GM18870 (cell line): ENCODE measurements at regions not wholly inside any gene's neighbourhood (a gene's known extent, or its start where the extent isn't known, plus 50 kb on each side); places are given as distances from the start of the nearest gene placed in this dataset.
A peak's percentile ranks its signal among the peaks of the same experiment; 100 is the strongest.

Experiments
- ATAC-seq: cut with Tn5 transposase; IDR thresholded peaks from one replicate; pipeline ENCODE4 v1.9.1; 2021; ENCODE audit warnings: moderate library complexity; ENCODE audit not compliant: unreplicated experiment

DNA sequence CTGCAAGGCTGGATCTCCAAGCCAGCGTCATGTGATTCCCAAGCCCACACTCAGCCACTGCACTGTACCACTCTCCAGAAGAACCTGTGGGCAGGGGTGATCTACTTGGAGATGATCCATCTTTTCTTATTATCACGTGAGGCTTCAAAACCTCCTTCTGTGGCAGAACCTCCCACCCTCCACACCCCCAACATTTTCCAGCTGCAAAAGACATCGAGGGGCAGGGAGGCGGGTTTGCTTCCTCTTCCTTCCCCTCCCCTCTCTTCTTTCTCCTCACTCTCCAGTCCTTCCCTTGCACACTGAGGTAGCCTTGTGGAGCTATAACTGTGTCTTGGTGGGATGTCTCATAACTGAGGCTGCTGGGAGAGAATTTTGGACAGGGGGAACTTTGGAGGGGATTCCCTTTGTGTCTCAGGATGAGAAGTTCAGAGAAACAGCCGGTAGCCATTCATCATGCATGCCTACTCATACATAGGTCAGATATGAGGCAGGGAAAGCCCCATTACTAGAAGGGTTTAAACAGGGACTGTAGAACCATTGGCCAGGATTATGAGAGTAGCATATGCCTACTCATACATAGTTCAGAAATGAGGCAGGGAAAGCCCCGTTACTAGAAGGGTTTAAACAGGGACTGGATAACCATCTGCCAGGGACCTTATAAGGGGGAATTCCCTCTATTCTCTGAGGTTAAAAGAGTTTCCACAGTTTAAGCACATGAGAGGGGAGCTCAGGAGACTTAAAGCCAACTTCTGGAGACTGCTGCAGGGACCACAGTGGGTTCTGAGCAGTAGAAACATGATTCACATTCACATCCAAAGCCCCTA, 420.7 kb upstream of the CADM1 start:
- ATAC-seq = peak; percentile 87

DNA sequence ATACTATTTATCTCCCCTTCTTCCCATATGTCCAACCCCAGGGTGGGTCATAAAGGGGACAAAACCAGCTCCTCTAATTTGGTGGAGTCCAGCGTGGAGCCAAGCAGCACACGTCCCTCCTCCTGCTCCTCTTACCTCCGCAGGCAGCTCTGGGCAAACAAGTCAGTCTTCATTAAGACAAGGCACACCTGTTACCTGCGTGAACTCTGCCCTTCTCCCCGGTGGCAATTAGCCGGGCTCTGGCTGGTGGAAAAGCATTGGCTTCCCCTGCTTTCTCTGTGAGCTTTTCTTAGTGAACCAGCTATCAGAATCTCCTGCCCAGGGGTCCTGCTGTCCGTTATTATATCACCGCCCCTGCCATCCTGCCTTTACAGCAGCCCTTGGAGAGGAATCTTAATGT, 418.7 kb upstream of the CADM1 start:
- no peak for ATAC-seq

DNA sequence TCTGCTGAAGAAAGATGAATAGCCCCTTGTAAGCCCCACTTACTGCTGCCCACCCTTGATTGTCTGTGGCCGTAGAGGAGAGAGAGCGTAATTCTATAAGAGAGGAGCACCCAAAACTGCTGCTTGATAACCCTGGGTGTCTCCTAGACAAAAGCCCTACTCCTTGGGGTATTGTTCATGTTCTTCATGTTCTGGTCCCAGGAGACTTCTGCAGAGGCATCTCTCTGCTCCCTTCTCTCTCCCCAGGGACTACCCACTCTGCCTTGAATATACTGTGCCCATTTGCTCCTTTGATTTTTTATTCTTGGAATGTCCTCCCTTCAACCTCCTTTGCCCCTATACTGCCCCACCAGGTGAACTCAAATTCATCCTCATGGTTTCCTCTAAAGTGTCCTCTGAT, 417.8 kb upstream of the CADM1 start:
- no peak for ATAC-seq

DNA sequence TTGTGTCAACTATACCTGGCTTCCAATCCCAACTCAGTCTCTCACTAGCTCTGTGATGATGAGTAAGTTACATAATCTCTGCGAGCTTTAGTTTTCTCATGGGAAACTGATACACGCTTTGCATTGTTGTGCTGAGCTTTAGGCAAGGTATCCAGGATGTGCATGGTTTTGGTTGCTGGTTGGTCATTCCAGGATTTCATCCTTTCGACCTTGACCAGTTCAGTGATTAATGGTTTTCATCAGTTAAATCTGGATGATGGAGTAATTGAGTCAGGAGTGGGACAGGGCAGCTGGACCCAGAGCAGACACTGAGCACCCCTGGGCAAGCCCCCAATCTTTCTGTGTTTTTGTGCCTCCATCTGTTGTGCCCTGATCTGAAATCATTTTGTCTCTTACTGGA, 417.3 kb upstream of the CADM1 start:
- ATAC-seq = no peak

DNA sequence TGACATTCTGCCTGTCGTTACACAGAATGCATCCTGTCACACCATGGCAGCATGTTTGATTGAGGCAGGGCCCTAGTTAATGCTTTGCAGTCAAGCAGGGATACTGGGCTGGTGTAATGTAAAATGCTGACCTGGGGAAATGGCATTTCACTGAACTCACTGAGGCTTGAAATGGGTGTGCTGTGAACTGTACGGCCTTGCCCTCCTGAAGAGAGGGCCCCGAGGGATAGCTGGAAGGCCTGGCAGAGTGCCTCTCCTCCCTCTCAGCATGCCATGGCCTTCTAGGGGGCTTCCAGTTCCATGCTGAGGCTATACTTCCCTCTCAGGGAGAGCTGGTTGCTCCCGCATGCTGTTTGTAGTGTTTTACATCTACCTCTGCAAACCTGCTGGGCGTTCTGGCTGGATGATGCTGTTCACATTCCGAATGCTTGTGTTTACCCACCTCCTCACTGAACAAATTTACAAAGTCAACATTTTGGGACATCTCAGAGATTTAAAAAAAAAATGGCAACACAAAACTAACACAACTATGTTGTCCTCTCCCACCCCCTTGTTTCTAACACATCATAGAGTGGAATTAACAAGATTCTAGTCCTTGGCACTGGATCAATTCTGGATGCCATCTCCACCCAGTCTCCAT, 416.7 kb upstream of the CADM1 start:
- no peak for ATAC-seq

DNA sequence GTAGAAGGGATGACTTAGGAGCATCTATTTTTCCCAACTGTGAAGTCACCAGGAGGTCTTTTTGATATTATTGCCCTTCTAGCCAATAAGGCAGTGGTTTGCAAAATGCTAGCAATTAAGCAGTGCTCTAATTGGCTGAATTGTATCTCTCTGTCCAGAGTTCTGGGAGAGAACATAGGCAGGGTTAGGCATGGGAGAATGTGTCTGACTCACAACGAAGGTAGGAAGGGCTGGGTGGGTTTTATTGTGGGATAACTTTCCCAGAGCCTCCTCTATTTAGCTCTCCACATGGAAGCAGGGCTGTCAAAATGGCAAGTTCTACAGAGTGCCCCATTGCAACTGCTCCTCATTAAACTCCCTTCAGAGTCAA, 415.9 kb upstream of the CADM1 start:
- ATAC-seq = no peak

DNA sequence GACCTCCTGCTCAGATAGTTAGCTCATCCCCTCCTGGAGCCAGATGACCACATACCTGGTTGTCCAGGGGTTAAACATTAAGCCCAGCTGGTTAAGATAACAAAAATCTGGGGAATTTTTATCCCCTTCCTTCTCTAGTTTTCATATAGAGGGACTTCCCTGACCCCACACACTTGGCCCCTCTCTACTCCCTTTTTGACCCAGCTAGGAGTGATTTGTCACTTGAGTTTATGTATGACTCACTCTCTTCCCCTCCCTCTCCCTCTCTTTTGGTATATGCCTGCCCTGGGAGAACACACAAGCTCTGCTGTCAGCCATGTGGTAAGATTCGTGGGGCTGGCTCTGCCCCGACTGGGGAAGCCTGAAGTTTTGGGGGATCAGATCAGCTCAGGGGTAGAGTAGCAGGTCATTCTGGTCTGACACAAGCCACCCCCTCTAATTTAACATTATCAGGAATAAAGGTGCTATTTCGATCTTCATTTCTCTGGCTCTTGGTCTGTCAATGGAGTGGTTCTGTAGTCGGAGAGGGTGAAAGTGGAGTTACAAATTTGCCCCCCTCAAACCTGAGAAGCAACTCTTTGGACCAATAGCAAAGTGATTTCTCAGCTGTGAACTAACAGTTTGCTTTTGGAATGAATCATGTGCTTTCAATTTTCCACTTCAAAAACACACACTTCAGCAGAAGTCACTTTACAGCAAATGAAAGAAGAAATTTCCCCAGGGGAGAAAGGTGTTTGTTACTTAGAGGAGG, 415.3 kb upstream of the CADM1 start:
- peak; percentile 69 for ATAC-seq

DNA sequence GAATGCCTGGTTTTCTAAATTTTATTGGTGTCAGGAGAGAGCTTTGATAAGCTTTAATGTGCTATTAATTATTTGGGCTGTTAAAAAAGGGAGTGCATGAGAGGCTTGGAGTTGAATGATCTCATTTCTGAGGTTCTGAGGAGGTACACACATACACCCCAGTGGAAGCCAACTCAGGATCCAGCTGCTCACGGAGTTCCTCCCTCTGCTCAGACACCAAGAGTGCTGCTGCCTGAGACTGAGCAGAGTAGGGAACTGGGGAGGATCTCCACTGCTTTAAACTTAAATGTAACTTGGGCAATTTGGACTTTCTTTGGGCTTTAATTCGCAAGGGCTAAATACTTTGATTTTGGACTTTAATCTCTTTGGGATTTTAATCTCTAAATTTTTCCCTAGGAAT, 414.4 kb upstream of the CADM1 start:
- no peak for ATAC-seq

DNA sequence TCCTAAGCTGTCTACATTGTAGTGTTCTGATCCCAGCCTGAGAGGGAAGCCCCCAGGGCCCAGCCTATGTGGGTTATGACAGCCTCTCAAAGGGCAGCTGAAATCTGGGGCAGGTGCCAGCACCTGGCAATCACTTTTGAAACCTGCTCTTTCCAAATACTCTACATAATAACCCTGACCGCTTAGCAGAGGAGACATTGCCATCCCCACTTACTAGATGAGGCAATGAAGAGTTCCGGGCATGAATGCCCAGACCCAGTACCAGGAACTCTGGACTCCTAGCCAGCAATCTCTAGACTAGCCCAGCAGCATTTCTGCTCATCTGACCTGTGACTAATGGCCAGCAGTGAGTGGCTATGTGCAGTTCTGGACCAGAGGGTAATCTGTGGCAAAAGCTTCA, 412.4 kb upstream of the CADM1 start:
- no peak for ATAC-seq

DNA sequence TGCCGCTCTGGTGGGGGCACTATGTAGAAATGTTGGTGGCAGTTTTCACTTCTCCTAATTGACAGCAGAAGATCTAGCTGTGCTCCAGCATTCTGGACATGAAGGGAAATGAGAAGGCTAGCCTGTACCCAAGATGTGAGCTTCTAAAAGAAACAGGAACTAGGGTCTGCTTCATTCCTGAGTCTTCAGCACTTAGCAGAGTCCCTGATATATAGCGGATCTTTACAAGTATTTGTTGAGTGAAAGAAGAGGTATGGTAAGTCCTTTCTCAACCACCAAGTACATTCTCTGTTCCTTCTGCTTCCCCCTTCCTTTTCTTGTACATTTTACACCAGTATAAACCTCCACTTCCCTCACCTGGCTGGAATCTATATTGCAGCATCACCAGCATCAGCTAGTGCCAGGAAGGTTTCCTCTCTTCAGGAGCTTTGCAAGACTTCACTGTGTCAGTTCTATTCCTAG, 408.3 kb upstream of the CADM1 start:
- peak; percentile 47 for ATAC-seq

DNA sequence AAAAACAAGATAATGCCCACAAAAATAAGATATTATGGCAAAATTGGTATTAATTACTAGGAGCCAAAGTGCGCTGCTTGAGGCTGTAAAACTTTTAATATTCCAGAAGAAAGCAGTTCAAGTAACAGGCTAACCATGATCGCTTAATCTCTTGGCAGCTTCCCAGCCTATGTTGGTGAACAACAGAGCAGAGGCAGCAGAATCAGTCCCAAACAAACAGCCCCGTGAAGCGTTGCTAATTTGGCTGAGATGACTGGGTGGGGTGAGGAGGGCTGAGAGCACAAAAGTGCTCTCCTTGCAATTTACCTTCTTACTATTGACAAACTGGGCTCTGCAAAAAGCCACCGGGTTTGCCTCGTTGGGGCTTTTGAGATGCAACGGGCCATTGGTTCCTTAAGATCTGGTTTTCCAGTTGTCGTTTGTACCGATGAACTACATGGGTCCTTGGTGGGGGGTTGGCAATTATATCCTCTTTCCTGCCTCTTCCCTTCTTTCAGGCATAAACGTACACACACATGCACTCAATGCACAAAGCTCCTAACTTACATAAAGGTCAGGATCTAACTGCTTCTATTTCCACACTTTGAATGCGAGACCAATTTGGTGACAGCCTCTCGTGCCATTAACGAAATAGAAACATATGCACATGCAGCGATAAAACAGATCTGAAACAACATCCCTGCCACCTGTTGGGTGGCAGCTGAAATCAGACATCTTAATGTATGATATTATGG, 407.6 kb upstream of the CADM1 start:
- no peak for ATAC-seq

DNA sequence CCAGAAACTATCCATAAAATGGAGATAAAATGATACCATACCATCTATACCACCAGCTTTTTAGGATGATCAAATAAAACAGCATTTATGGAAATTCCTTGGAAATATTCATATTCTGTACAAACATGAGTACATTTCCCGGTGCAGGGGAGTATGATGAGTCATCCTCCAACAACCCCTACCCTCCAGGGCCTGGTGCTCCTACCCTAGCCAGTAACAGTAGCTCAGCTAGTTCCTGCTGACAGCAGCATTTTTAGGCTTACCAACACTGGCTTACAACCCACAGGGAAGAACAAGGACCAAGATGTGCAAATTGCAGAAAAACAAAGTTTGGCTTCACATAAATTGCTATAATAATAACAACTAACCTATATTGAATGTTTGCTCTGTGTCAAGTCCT, 406.2 kb upstream of the CADM1 start:
- no peak for ATAC-seq

DNA sequence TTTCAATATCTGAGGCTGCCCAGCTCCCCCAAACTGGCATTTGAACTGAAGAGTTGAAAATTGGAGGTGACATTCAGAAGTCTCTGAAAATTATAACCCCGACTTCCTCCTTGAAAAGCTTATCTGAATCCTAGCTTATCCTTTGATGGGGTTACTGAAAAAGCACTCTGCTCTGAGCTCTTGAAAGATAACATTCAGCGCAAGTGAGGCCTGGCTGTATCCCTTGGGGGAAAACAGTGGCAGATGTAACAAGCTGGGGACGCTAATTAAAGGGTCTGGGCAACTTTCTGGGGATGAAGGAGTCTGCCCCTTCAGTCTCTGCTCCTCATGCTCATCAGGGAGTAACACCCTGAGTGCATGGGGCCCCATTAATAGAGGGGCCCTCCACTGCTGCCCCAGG, 402.0 kb upstream of the CADM1 start:
- no peak for ATAC-seq

DNA sequence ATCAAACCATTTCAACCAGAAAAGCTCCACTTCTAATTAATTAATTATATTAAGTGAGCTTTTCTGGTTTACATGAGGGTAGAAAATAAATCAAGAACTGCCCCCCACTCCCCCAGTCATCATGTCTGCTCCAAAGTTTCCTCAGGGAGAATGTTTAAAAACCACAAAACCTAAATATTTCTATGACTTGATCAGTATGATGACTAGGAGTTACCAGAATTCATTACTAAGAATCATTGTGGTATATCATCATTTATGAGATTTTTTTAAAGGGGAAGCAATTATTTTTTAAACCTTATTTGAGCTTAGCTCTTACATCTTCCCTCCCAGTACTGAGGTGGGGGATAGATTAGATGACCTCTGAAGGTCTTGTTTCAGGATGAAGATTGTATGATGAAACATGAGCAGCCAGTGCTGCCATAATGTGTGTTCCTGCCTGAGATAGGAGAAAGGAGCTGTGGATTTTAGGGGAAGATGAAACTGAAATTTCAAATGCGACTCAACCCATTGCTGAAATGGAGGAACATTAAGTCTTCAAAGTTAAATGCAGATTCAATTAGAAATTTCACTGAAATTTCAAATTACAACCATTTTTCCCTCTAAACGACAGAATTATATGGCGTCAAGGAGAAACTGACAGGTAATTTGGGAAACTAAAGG, 401.3 kb upstream of the CADM1 start:
- no peak for ATAC-seq

DNA sequence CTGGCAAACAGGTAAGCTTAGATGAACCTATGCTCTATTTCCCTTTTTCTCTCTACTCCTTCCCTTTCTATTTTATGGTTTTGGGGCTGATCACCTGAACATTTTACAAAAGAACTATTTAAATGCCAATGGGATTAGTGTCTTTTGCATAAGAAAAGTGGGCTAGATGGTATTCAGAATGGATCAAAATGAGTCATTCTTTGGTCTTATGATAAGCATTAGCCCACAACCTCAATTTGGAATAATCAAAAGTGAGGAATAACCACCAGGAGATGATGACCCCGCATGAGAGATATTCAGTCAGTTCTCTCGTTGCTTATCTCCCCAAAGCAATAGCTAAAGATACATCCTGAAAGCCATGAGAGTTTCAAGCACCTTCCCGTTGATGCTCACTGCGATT, 399.0 kb upstream of the CADM1 start:
- no peak for ATAC-seq

DNA sequence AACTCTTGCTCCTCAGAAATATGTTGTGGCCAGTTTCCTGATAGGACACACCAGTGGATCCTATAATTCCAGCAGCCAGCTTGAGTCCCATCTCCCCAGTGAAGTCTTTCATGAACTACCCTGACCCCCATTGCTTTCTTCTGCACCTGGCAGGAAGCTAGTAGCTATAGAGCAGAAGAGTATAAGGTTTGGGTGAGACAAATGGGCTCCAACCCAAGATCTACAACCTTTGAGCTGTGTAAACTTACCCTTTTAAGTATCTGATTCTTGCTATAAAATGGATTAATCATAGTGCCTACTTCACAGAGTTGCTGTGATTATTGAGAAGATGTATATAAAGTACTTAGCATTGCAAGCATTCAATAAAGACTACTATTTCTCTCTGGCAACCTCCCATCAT, 396.9 kb upstream of the CADM1 start:
- ATAC-seq = no peak

DNA sequence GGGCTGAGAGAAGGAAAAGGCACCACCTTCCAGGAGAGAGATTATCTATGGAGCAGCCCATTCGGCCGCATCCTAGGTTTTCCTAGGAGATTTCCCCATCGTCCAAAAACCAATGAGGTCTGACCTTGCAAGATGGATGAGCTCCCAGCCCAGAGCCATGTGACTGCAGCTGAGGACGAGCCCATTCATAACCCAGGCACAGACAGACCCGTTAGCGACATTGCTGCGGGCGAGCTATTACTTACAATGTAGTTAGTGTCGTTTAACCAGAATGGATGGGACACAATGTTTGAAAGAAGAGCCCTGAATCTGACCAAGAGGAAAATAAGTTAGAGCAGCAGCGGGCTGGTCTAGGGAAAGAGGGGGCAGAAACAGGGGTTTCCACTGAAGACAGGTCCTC, 395.9 kb upstream of the CADM1 start:
- ATAC-seq = no peak

DNA sequence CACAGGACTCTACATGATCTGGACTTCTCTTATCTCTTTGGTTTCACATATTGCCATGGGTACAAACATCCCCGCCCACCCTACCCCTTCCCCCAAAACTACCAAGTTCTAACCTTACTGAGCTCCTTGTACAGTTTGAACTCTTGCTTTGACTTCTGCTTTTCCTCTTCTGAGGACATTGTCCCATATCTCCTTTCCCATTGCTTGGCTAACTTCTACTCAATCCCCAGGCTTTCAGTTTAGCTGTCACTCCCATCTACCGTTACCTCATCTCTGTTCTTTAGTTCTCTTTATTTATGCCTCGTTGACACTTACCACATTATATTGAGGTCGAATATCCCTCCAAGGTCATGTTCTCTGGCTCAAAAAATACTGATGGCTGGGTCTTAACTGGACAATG, 393.5 kb upstream of the CADM1 start:
- ATAC-seq = no peak

DNA sequence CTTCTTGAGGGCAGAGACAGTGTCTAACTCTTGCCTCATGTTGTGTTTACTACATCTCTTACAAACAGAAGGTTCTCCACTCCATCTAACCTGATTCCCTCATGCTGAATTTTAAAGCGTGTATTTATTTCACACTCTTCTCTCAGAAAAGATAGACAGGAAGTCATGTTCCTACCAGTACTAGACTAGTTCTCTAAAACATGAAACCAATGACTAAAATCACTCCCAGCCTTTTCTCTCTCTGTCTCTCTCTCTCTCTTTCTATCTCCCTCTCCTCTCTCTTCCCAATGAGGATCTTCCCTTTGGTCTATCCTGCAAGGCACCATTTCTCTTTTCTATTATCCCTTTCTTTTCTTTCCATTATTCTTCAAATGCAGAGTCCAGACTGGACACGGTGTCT, 391.9 kb upstream of the CADM1 start:
- no peak for ATAC-seq

DNA sequence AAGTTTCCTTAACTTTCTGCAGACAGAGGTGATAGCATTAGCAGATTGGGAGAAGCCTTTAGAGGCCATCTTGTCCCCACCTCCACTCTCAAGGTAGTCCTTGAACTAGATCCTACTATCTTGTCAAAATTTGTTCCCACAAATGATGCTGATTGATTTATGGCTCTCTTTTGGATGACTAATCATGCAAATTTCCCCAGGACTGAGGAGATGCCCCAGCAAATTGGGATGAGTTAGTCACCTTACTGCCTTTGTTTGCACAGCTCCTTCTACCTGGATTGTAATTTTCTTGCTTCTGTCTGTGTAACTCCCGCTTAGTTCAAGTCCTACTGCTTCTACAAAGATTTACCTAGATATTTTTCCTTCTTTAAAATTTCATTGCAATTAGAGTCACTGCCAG, 391.4 kb upstream of the CADM1 start:
- ATAC-seq = no peak

DNA sequence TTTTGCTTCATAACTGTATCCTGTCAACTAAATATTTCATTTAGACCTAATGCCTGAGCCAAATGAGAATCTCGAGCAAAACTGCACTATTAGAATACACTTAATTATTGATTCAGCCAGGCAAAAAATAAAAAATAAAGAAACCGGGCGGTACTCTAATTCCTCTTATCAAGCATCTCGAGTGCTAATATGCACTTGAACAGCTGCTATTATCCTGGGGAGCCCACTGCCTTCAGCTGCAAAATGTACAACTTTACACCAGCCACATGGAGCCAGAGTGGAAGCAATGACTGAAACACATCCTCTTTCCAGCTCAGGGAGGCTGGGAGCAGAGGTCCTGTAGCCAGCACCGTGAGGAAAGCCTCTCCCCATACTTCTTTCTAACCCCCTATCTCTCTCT, 390.0 kb upstream of the CADM1 start:
- ATAC-seq = no peak
